Body of pancreas (tissue), 4 donors: ENCODE measurements at regions not wholly inside any gene's neighbourhood (a gene's known extent, or its start where the extent isn't known, plus 50 kb on each side); places are given as distances from the start of the nearest gene placed in this dataset.

ENCODE experiments used
- ATAC-seq: fragments of 150-250 bp; one replicate; pipeline ENCODE4 v1.9.1; 2016
- DNase-seq, 4 donors: peaks; one replicate each; pipeline ENCODE4 v3.0.0-alpha.2; 2019
- H3K27ac ChIP-seq, 4 donors: fragments of 200-600 bp; sonication (generic); 1 replicate in 3 of 4; 2 replicates in 1 of 4; pipeline versions ENCODE4 v1.5.1 to v1.6.1; 2016 to 2019; ENCODE audit warnings: mild to moderate bottlenecking in 1 of 4, mixed read lengths in 1 of 4, moderate library complexity in 1 of 4
- H3K27me3 ChIP-seq, 2 donors: fragments of 200-600 bp; sonication (generic); one replicate each; pipeline ENCODE4 v1.6.0; 2016; ENCODE audit warnings: mild to moderate bottlenecking in 1 of 2
- H3K36me3 ChIP-seq, 2 donors: fragments of 200-600 bp; sonication (generic); replicated peaks in 1 of 2; 2 replicates each; pipeline ENCODE4 v1.5.1; 2016; ENCODE audit warnings: low read depth in 2 of 2; ENCODE audit not compliant: insufficient read depth in 1 of 2
- H3K4me1 ChIP-seq: fragments of 200-600 bp; sonication (generic); one replicate; pipeline ENCODE4 v1.6.0; 2016
- H3K4me3 ChIP-seq, 2 donors: fragments of 200-600 bp; sonication (generic); 1 replicate in 1 of 2; 2 replicates in 1 of 2; pipeline ENCODE4 v1.5.1; 2016 to 2019
- H3K9me3 ChIP-seq, 3 donors: fragments of 200-600 bp; sonication (generic); 1 replicate in 2 of 3; 2 replicates in 1 of 3; pipeline ENCODE4 v1.5.1; 2016
- POLR2A ChIP-seq, 3 donors: fragments of 450-650 bp; IDR thresholded peaks; one replicate each; pipeline ENCODE4 v1.6.1; 2016; ENCODE audit warnings: antibody characterized with exemption in 3 of 3, mild to moderate bottlenecking in 2 of 3
- WGBS, 2 donors: methylation state at CpG; one replicate each; pipeline ENCODE4 v1.1.5; 2017; 5-methylcytosine and 5-hydroxymethylcytosine counted together
- intact Hi-C: fragments of 100-400 bp; cut with DNase I; formaldehyde crosslinking; loops from one replicate; pipeline ENCODE4 v1.15.1; 2023
- TF ChIP-seq, protein P1 (sequence below), 7 experiments: fragments of 450-650 bp in 4 of 7; fragments of 200-600 bp in 3 of 7; sonication (generic) in 3 of 7; IDR thresholded peaks; one replicate each; pipeline ENCODE4 v1.5.1; 2016 to 2019; ENCODE audit warnings: antibody characterized with exemption in 7 of 7

DNA sequence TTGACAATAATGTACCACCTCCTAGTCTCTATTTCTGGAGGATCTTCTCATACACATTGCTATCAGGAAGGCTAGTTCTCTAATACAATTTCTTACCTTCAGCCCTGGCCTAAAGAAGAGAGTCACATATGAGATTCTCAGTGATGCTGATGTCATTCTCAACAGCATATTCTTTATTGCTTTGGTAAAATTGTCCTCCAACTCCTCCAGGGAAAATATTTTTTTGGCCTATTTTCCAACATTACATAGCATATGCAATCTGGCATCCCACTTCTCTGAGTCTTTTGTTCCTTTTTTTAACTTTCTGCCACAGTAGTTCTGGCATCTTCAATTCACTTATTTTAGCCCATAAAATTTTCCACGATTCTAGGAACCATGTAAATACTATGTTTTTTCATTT lies 2363.1 kb downstream of the ARAP2 start:
- intact Hi-C loops = no loop called here
- Histone ChIP-seq H3K9me3 (no peaks in the 10 kb centered on the region), H3K4me1 (no peaks in the 10 kb centered on the region), H3K4me3 (no peak overlapping the region), H3K36me3 (no peaks in the 10 kb centered on the region), H3K27me3 (no peaks in the 10 kb centered on the region), H3K27ac (no peak overlapping the region)
- 28 to 64% methylated on average over 1 of the region's 1 CpG for WGBS, 2 donors
- ATAC-seq (no peak), DNase-seq (no peak)
- TF ChIP-seq, protein P1, sequence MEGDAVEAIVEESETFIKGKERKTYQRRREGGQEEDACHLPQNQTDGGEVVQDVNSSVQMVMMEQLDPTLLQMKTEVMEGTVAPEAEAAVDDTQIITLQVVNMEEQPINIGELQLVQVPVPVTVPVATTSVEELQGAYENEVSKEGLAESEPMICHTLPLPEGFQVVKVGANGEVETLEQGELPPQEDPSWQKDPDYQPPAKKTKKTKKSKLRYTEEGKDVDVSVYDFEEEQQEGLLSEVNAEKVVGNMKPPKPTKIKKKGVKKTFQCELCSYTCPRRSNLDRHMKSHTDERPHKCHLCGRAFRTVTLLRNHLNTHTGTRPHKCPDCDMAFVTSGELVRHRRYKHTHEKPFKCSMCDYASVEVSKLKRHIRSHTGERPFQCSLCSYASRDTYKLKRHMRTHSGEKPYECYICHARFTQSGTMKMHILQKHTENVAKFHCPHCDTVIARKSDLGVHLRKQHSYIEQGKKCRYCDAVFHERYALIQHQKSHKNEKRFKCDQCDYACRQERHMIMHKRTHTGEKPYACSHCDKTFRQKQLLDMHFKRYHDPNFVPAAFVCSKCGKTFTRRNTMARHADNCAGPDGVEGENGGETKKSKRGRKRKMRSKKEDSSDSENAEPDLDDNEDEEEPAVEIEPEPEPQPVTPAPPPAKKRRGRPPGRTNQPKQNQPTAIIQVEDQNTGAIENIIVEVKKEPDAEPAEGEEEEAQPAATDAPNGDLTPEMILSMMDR (IDR thresholded peaks at IDR 0.05) = no peak
- TF ChIP-seq POLR2A (IDR thresholded peaks at IDR 0.05) = no peak

DNA sequence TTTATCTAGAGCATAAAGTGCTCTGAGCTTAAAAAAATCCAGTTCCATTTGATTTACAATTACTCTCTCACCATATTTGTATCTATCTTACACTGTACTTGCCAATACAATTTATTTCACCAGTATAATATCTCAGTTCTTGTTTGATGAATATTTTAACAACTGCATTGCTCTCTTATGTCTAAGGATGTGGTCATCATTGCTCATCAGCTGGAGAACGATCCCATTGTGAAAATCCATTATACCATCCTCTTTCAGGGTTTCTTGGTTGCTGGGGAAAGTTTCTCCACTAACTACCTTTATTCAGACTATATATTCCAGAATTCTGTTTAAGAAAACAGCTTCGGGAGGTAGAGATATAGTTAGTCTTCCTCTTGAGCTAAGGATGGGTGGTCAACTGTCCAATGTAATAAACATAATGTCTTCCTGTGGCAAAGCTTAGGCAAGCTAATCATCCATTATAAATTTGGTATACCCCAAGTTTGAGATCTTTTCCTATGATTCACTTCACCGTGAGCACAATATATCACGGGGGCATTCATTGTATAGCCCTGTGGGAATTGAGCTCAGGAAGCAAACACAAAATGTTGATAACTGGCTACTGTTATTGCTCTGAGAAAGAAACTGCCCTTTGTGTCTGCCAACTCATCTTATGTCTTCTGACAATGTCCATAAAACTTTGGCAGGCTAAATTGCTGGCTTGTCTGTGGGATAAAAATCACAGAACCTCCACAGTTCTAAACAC lies 2361.9 kb downstream of the ARAP2 start:
- no peak overlapping the region for H3K4me3 ChIP-seq
- WGBS, 2 donors = 55 to 69% methylated on average over 4 of the region's 4 CpGs
- no peaks in the 10 kb centered on the region for H3K9me3 ChIP-seq
- intact Hi-C loops = no loop called here
- H3K36me3 ChIP-seq = no peaks in the 10 kb centered on the region
- no peak for TF ChIP-seq POLR2A (IDR thresholded peaks at IDR 0.05)
- TF ChIP-seq, protein P1 (IDR thresholded peaks at IDR 0.05) = no peak
- no peaks in the 10 kb centered on the region for H3K4me1 ChIP-seq
- DNase-seq (no peak), ATAC-seq (no peak)
- no peak overlapping the region for H3K27ac ChIP-seq
- no peaks in the 10 kb centered on the region for H3K27me3 ChIP-seq

DNA sequence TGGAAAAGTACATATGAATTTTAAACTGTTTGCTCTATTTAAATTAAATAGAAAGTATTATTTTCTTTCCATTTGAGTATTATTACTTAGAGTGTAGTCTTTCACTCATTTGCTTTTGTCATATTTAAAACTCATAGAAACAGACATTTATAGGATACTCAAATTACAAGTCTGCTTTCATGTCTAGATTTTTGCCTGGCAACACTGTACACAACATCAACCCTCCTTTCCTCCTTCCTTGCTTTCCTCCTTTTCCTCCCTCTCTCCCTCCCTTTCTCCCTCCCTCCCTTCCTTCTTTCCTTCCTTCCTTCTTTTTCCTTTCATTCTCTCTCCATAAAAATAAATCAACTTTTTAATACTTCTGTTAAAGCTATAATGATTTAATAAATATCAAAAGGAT lies 2361.2 kb downstream of the ARAP2 start:
- no peak for DNase-seq
- H3K27ac ChIP-seq = no peak overlapping the region
- TF ChIP-seq, protein P1 (IDR thresholded peaks at IDR 0.05) = no peak
- TF ChIP-seq POLR2A (IDR thresholded peaks at IDR 0.05) = no peak
- H3K9me3 ChIP-seq = no peaks in the 10 kb centered on the region
- H3K27me3 ChIP-seq = no peaks in the 10 kb centered on the region
- intact Hi-C loops = no loop called here
- no peaks in the 10 kb centered on the region for H3K4me1 ChIP-seq
- no peak for ATAC-seq
- H3K36me3 ChIP-seq = no peaks in the 10 kb centered on the region
- no peak overlapping the region for H3K4me3 ChIP-seq

DNA sequence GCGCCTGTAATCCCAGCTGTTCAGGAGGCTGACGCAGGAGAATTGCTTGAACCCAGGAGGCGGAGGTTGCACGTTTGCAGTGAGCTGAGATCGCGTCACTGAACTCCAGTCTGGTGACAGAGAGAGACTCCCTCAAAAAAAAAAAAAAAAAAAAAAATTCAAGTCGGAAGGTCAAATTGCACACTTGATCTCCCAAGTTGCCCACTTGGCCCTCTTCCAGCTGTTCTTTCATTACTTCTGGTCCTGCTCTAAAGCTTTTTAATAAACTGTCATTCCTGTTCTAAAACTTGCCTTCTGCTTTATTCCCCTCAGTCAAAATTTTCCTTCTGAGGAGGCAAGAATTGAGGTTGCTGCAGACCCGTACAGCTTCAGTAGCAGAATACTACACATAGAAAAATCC lies 2358.0 kb downstream of the ARAP2 start:
- no peaks in the 10 kb centered on the region for H3K27me3 ChIP-seq
- no peak overlapping the region for H3K4me3 ChIP-seq
- DNase-seq = no peak
- 78 to 85% methylated on average over 8 of the region's 8 CpGs for WGBS, 2 donors
- no peaks in the 10 kb centered on the region for H3K9me3 ChIP-seq
- no peak for TF ChIP-seq POLR2A (IDR thresholded peaks at IDR 0.05)
- TF ChIP-seq, protein P1 (IDR thresholded peaks at IDR 0.05) = no peak
- H3K4me1 ChIP-seq = no peaks in the 10 kb centered on the region
- intact Hi-C loops = no loop called here
- ATAC-seq = no peak
- no peaks in the 10 kb centered on the region for H3K36me3 ChIP-seq
- no peak overlapping the region for H3K27ac ChIP-seq

DNA sequence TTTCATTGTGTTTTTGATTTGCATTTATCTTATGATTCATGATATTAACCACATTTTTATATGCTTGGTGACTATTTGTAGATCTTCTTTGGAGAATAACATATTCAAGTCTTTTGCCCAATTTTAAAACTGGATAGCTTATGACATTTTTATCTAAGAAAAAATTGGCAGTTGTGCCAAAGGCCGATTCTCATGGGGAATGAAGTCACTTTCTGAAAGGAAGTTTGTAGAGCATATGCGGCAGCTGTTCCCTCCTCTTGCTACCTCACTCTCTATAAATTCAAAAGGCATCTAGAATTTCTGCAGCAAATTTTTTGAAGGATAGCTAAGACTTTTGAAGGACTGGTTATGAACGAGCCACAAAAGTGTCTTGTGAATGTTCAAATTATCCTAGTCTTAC lies 2353.5 kb downstream of the ARAP2 start:
- Histone ChIP-seq H3K36me3 (no peaks in the 10 kb centered on the region), H3K4me1 (no peaks in the 10 kb centered on the region), H3K9me3 (no peaks in the 10 kb centered on the region), H3K27ac (no peak overlapping the region), H3K27me3 (no peaks in the 10 kb centered on the region), H3K4me3 (no peak overlapping the region)
- DNase-seq (no peak), ATAC-seq (no peak)
- intact Hi-C loops = no loop called here
- 54 to 56% methylated on average over 3 of the region's 3 CpGs for WGBS, 2 donors
- TF ChIP-seq, protein P1 (IDR thresholded peaks at IDR 0.05) = no peak
- TF ChIP-seq POLR2A (IDR thresholded peaks at IDR 0.05) = no peak
